NCI-H460 (cell line): ENCODE measurements at regions not wholly inside any gene's neighbourhood (a gene's known extent, or its start where the extent isn't known, plus 50 kb on each side); places are given as distances from the start of the nearest gene placed in this dataset.

Experiments
- DNase-seq: peaks from one replicate; pipeline ENCODE4 v3.0.0-alpha.2; 2016; ENCODE audit warnings: low read depth; ENCODE audit errors: extremely low read depth

DNA sequence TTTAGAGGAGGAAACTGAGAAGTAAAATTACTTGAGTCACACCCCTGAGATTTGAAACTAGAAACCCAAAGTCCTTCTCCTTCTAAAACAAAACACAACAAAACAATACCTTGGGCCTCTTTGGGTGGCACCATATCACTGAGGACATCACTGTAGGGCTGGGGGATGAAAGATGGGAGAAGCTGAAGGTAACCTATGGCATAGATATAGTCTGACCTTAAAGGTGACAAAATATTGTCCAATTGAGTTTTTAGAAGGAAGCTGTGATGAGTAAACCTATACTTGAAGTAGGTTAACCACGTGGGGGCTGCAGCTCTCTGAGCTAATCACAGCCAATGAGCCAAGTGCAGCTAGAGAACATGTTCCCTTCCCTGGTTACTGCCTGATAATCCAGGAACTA is 167.4 kb upstream of the CD180 start:
- DNase-seq: no peak

GRCh38 chr5:67363180-67363709 is 166.6 kb upstream of the CD180 start:
- DNase-seq: no peak

GRCh38 chr5:67361932-67362729 is 165.5 kb upstream of the CD180 start:
- no peak for DNase-seq

DNA sequence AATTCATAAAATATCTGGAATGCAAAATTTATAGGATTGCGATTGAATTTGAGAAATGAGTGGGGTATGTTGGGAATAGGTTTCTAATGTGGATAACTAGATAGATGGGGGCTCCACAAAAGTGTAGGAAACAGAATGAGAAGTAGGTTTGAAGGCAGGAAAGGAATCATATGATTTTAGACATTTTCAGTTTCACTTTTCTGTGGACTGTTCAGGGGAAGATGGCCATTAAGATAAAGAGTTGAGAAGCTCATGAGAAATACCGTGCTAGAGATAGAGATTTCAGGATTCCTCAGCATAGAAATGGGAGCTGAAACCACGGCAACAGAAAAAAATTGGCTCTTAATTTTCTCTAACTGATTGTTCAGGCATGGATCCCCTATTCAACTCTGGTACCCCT is 163.4 kb upstream of the CD180 start:
- no peak for DNase-seq

GRCh38 chr5:67358186-67358585 is 161.6 kb upstream of the CD180 start:
- DNase-seq: no peak

- DNase-seq: no peak
Measured at GRCh38 chr5:67355120-67355713, 158.6 kb upstream of the CD180 start.

GRCh38 chr5:67353500-67354450 is 157.2 kb upstream of the CD180 start:
- no peak for DNase-seq

- DNase-seq: no peak
Measured at GRCh38 chr5:67350618-67351201, 154.1 kb upstream of the CD180 start.

- DNase-seq: no peak
Measured at GRCh38 chr5:67350185-67350584, 153.6 kb upstream of the CD180 start.

GRCh38 chr5:67347821-67348220 is 151.2 kb upstream of the CD180 start:
- DNase-seq: no peak

- DNase-seq: no peak
Measured at GRCh38 chr5:67346611-67347010, 150.0 kb upstream of the CD180 start.

DNA sequence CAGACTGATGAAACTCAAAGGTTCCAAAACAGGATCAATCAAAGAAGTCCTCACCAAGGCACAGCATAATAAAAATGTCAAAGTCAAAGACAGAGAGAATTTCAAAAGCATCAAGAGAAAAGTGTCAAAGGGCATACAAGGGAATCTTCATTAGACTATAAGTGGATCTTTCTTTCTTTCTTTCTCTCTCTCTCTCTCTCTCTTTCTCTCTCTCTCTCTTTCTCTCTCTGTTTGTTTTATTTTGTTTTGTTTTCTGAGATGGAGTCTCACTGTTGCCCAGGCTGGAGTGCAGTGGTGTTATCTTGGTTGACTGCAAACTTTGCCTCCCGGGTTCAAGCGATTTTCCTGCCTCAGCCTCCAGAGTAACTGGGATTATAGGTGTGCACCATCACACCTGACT is 148.3 kb upstream of the CD180 start:
- DNase-seq: no peak

GRCh38 chr5:67343835-67344234 is 147.2 kb upstream of the CD180 start:
- no peak for DNase-seq

- no peak for DNase-seq
Measured at GRCh38 chr5:67341478-67341877, 144.9 kb upstream of the CD180 start.

- no peak for DNase-seq
Measured at GRCh38 chr5:67339219-67339767, 142.7 kb upstream of the CD180 start.

GRCh38 chr5:67338421-67338820 is 141.8 kb upstream of the CD180 start:
- DNase-seq: no peak

- no peak for DNase-seq
Measured at GRCh38 chr5:67337751-67338150, 141.2 kb upstream of the CD180 start.

GRCh38 chr5:67335426-67335825 is 138.8 kb upstream of the CD180 start:
- DNase-seq: no peak

- no peak for DNase-seq
Measured at GRCh38 chr5:67334373-67334772, 137.8 kb upstream of the CD180 start.

- no peak for DNase-seq
Measured at GRCh38 chr5:67333171-67333570, 136.6 kb upstream of the CD180 start.
